Stomach (tissue), 4 donors: ENCODE measurements at regions not wholly inside any gene's neighbourhood (a gene's known extent, or its start where the extent isn't known, plus 50 kb on each side); places are given as distances from the start of the nearest gene placed in this dataset.

ENCODE experiments used
- EP300 ChIP-seq: sonication (generic); formaldehyde crosslinking; IDR thresholded peaks from one replicate; pipeline ENCODE4 v1.6.1; 2017; ENCODE audit warnings: antibody characterized with exemption
- POLR2A ChIP-seq, 4 donors: fragments of 450-650 bp; IDR thresholded peaks; one replicate each; pipeline ENCODE4 v1.6.1; 2016; ENCODE audit warnings: antibody characterized with exemption in 4 of 4, control low read depth in 2 of 4, mild to moderate bottlenecking in 1 of 4, moderate library complexity in 1 of 4
- POLR2AphosphoS5 ChIP-seq, 3 donors: sonication (generic); formaldehyde crosslinking; IDR thresholded peaks; one replicate each; pipeline ENCODE4 v1.6.1; 2016; ENCODE audit warnings: antibody characterized with exemption in 3 of 3
- TF ChIP-seq, protein P1 (sequence below), 7 experiments: fragments of 450-650 bp in 4 of 7; fragments of 200-600 bp in 3 of 7; sonication (generic) in 3 of 7; IDR thresholded peaks; one replicate each; pipeline ENCODE4 v1.5.1; 2016 to 2019; ENCODE audit warnings: antibody characterized with exemption in 7 of 7, control low read depth in 2 of 7, mild to moderate bottlenecking in 1 of 7

- no peak for TF ChIP-seq POLR2A (IDR thresholded peaks at IDR 0.05)
- TF ChIP-seq, protein P1, sequence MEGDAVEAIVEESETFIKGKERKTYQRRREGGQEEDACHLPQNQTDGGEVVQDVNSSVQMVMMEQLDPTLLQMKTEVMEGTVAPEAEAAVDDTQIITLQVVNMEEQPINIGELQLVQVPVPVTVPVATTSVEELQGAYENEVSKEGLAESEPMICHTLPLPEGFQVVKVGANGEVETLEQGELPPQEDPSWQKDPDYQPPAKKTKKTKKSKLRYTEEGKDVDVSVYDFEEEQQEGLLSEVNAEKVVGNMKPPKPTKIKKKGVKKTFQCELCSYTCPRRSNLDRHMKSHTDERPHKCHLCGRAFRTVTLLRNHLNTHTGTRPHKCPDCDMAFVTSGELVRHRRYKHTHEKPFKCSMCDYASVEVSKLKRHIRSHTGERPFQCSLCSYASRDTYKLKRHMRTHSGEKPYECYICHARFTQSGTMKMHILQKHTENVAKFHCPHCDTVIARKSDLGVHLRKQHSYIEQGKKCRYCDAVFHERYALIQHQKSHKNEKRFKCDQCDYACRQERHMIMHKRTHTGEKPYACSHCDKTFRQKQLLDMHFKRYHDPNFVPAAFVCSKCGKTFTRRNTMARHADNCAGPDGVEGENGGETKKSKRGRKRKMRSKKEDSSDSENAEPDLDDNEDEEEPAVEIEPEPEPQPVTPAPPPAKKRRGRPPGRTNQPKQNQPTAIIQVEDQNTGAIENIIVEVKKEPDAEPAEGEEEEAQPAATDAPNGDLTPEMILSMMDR (IDR thresholded peaks at IDR 0.05) = no peak
- no peak for TF ChIP-seq POLR2AphosphoS5 (IDR thresholded peaks at IDR 0.05)
- TF ChIP-seq EP300 = no peak
These were observed 737.9 kb downstream of the GALC start for GRCh38 chr14:87255058-87255457.
